ENCODE measurements at regions not wholly inside any gene's neighbourhood (a gene's known extent, or its start where the extent isn't known, plus 50 kb on each side); places are given as distances from the start of the nearest gene placed in this dataset.

- TF ChIP-seq CTCF (IDR thresholded peaks at IDR 0.05) (no peak), POLR2A (IDR thresholded peaks at IDR 0.05) (no peak)
These were observed 184.0 kb upstream of the BCL6 start for GRCh38 chr3:187929112-187929816.

All from uterus (tissue), 2 donors.